ENCODE measurements at regions not wholly inside any gene's neighbourhood (a gene's known extent, or its start where the extent isn't known, plus 50 kb on each side); places are given as distances from the start of the nearest gene placed in this dataset.
"Not testable (repeated sequence)": the region's sequence is repeated elsewhere in the genome, so short reads cannot be mapped to it uniquely, and the experiment has no call there.

GRCh38 chr12:131494741-131495524 is 216.0 kb upstream of the SFSWAP start:
- DNase-seq: no peak

DNA sequence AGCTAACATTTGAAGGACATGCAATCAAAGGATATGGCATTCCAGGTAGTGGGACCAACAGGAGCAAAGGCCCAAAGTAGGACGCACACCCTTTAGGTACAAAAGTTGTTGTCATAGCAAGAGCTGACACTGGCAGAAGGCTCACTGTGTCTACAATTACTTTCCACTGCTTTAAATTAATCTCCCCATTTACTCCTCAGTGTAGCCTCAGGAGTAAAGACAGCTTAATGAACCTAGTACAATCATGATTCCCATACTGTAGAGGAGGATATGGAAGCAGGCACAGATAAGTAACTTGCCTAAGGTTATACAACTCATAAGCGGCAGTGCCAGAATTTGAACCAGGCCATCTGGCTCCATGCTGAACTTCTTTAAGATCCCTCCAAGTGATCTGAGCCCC is 212.9 kb upstream of the SFSWAP start:
- DNase-seq: no peak

DNA sequence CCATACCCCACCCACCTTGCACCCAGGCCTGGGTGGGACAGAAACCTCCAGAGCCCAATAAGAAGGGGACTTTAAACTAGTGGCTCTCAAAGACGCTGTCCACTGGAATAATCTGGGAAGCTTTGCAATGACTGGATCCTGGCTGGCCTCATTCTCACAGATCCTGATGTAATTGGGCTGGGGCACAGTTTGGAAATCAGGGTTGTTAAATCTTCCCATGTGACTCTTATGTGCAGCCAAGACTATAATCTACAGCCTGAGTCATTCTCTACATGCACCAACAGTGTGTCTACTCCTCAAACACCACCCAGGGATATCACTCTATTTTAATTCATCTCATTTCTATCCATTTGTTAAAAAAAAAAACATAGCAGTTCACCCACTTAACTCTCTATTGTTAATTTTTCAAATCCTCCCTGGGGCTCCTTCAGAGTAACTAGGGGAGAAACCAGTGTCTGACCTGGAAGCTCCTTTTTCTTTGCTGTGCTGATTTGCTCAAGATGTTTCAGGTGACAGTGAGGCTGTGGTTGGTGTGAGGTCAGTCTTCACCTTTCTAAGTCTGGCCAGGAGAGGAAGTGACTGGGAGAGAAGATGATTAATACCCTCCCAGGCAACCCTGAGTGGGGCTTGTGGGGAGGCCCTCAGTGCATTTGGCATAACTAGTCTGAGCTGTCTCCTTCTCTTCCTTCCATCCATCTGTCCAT is 211.6 kb upstream of the SFSWAP start:
- DNase-seq: no peak

DNA sequence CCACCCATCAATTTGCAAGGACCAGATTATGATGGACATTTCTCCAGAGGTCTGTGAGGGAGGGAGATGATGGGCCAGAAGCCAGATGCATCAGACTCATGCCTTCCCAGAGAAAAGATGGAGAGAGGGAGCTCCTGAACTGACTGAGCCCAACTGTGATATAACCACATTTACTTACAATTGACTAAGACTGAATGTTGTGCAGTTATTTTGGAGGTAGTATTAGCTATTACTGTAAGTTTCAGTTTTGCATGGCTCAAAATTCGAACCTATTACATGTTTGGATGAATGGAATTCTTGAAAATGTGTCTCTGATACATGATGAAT is 211.1 kb upstream of the SFSWAP start:
- DNase-seq: no peak

DNA sequence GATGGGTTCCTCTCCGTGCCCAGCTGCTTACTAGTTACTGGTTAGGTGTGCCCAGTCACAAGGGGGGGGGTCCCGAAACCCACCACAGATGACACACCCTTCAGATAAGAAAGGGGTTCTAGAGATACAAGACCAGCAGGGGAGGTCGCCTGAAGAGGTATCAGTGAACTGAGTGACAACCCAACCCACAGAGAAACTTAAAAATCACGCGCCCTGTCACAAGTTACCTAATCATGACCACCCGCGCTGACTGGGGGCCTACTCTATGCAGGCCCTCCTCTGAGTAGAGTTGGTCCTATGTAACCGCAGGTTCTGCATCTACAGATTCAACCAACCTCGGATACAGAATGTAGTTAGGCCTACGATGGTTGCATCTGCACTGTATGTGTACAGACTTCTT is 210.3 kb upstream of the SFSWAP start:
- no peak for DNase-seq

DNA sequence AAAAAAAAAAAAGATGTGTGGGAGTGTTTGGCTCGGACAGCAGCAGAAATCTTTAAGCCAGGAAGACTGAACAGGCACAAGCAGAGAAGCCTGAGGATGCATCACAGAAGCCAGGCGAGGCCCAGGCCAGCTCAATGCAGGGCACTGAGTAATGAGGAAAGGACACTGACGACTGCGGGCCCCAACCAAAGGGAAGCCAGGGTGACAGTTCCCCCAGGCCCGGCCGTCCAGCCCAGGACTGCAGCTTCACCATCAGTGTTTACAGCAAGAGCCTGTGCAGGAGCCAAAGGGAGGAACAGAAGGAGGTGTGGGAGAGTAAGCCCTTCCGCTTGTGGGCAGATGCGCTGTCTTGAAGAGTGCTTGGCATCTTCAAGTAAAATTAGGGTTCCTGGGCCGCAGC is 205.3 kb upstream of the SFSWAP start:
- no peak for DNase-seq

GRCh38 chr12:131506426-131506825 is 204.5 kb upstream of the SFSWAP start:
- DNase-seq: no peak

- no peak for DNase-seq
Observed at GRCh38 chr12:131507094-131507493, 203.8 kb upstream of the SFSWAP start.

DNA sequence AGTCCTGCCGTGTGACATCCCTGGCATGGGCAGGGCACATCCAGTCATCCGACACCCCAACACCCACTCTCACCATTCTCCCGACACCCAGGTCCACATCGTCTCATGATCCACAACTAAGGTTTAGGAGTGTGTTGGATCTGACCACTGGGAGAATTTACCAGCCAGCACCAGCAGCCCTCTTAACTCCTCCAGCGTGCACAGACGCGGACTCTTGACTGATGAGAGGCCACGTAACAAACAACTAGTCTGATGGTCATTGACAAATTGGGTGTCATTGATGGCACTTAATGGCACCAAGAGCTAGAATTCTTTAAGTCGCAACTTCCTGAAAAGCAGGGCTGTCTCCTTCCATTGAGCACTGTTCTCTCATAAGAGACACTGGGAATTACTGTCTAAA is 203.0 kb upstream of the SFSWAP start:
- no peak for DNase-seq

DNA sequence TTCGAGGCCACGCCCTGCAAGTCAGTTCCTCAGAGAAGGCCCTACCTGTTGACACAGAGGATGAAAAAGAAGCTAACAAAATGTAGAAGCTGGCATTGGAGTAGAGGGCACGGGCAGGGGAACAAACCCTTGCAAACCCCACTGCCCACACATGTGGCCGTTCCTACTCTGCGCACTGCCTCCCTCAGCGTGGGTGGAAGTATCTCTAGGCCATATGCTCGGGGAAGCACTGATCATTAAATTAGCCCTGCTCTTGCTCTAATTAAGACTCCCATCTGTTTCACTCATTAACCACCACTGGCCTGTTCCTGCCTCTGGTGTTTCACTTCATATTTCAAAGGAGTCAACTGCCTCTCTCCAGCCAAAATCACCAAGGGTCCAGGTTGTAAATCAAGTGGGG is 201.2 kb upstream of the SFSWAP start:
- DNase-seq: no peak

- no peak for DNase-seq
Observed at GRCh38 chr12:131510431-131510830, 200.5 kb upstream of the SFSWAP start.

- no peak for DNase-seq
Observed at GRCh38 chr12:131511391-131511802, 199.5 kb upstream of the SFSWAP start.

DNA sequence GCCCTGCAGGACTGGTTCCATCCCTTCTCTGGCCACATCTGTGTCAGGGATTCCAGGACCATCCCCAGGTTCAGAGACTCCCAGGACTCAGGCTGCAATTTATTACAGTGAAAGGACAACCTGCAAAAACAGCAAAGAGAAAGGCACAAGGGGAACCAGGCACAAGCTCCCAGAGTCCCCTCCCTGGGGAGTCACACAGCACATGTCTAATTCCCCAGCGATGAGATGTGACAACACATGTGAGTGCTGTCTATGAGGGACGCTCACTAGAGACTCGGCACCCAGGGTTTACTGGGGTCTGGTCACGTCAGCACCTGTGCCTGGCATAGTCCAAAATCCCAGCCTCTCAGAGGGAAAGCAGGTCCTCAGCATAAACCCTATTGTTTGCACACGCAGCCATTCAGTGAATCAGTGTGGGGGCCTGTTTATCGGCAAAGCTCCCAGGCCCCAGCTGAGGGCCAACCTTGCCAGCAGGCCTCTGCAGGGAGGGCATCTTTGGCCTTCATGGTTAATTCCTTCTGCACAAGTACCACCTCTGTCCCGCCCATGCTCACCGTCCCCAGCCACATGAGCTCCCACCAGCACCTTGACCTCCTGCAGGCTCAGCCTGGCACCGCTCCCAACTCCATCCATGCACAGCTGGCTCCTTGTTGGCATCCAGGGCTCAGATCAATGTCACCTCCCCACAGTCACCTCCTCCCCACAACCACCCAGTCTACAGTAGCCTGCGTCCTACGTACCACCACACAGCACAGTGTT is 198.9 kb upstream of the SFSWAP start:
- DNase-seq: peak; percentile 9

DNA sequence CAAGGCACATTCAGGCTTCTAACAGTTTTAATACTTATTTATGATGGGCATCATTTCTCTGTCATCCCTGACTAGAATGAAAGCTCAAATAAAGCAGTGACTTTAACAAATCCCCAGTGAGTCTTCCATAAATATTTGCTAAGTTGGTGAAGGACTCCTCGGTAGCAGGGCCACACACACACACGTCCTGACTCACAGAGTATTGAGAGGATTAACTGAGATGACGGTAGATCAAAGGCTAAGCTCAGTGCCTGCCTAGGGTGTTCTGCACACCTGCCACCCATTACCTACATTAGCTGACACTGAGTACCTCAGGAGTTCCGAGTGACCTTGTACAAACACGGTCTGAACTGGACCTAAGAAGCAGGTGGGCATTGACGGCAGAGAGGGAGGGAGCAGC is 197.3 kb upstream of the SFSWAP start:
- DNase-seq: no peak

- not testable (repeated sequence) for DNase-seq
Observed at GRCh38 chr12:131520553-131520952, 190.3 kb upstream of the SFSWAP start.

- DNase-seq: no peak
Observed at GRCh38 chr12:131521326-131521725, 189.6 kb upstream of the SFSWAP start.

DNA sequence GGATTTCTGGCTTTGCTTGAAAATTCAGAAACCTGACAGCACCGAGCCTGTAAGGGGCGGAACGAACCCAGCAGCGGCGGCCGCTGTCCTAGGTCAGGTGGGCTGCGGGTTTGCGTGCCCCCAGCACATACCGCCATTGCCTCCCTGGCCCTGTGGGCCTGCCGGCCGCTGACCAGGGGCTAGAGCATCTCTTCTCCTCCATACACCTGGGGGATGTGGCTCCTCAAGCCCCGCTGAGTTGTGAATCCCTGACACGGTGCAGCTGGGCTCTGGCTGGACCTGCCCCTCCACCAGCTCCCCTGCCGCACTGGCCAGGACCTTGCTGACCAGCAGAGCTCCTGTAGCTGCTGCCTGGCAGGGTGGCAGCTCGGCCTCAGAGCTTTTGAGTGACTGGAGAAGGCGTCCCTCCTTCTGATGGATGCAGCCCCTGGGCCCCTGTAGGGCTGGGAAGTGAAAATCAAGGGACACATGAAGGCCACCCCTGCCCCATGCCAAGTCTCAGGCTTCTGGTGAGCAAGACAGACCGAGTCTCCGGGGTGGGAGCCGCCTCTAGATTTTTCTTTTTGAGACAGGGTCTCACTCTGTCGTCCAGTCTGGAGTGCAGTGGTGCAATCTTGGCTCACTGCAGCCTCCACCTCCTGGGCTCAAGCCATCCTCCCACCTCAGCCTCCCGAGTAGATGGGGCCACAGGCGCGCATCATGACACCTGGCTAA is 184.9 kb upstream of the SFSWAP start:
- DNase-seq: no peak

DNA sequence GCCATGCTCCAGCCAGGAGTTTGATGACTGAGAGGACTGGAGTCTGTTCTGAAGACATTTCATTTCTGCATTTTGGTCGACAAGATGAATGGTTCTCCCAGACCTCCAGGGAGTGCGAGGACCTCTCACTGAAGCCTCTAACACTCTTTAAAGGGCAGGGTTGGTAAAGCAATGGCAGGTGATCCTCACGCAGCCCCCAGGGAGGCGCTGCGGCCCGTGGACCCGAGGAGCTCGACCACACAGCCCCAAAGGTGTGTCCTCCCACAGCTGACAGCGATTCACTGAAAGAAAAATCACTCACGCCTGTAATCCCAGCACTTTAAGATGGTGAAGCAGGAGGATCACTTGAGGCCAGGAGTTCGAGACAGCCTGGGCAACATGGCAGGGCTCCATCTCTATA is 183.8 kb upstream of the SFSWAP start:
- no peak for DNase-seq

DNA sequence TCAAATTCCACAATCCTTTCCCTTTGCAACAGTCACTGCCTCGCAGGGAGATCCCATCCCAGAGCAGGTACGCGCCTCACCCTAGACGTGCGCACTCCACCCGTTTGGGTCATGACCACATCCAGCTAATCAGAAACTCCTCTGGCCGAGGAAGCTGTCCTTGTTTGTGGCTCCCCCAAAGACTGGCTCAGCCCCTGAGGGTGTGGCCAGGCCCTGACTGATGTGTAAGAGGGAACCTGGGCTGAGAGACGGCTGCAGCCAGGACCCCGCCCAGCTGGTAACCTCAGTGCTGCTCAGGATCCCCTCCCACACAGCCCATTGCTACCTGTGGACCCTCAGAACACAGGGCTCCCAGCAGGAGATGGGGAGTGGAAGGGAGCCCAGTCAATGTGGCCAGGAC is 183.2 kb upstream of the SFSWAP start:
- no peak for DNase-seq

- no peak for DNase-seq
Observed at GRCh38 chr12:131528144-131528543, 182.7 kb upstream of the SFSWAP start.

GRCh38 chr12:131528667-131529066 is 182.2 kb upstream of the SFSWAP start:
- no peak for DNase-seq

- no peak for DNase-seq
Observed at GRCh38 chr12:131529196-131530040, 181.5 kb upstream of the SFSWAP start.

GRCh38 chr12:131530041-131530332 is 180.9 kb upstream of the SFSWAP start:
- no peak for DNase-seq
